Prostate gland (tissue), 2 donors: ENCODE measurements at regions not wholly inside any gene's neighbourhood (a gene's known extent, or its start where the extent isn't known, plus 50 kb on each side); places are given as distances from the start of the nearest gene placed in this dataset.
A peak's percentile ranks its signal among the peaks of the same experiment; 100 is the strongest.
"Not testable (repeated sequence)": the region's sequence is repeated elsewhere in the genome, so short reads cannot be mapped to it uniquely, and the experiment has no call there.

ENCODE experiments used
- DNase-seq: peaks from one replicate; pipeline ENCODE4 v3.0.0-alpha.2; 2019; ENCODE audit warnings: low spot score
- H3K27ac ChIP-seq, 2 donors: fragments of 200-600 bp; sonication (generic); 2 replicates each; pipeline ENCODE4 v1.5.1; 2017 to 2019
- H3K27me3 ChIP-seq: fragments of 200-600 bp; sonication (generic); replicated peaks from 2 replicates; pipeline ENCODE4 v1.5.1; 2019; ENCODE audit not compliant: insufficient read depth
- H3K36me3 ChIP-seq, 2 donors: fragments of 200-600 bp; sonication (generic); 1 replicate in 1 of 2; 2 replicates in 1 of 2; pipeline versions ENCODE4 v1.5.1 to v1.8.1; 2017 to 2019
- H3K4me1 ChIP-seq: fragments of 200-600 bp; sonication (generic); replicated peaks from 2 replicates; pipeline ENCODE4 v1.5.1; 2019
- H3K4me3 ChIP-seq, 2 donors: fragments of 200-600 bp; sonication (generic); 2 replicates each; pipeline ENCODE4 v1.5.1; 2017 to 2019
- H3K9me3 ChIP-seq: fragments of 200-600 bp; sonication (generic); 2 replicates; pipeline ENCODE4 v1.5.1; 2017
- CTCF ChIP-seq, 4 experiments: fragments of 200-600 bp in 2 of 4; fragments of 450-650 bp in 2 of 4; sonication (generic) in 2 of 4; IDR thresholded peaks; 1 replicate in 3 of 4; 2 replicates in 1 of 4; pipeline ENCODE4 v1.5.1; 2016 to 2019; ENCODE audit warnings: antibody characterized with exemption in 4 of 4, mild to moderate bottlenecking in 2 of 4, moderate library complexity in 2 of 4
- POLR2A ChIP-seq: fragments of 450-650 bp; IDR thresholded peaks from one replicate; pipeline ENCODE4 v1.6.1; 2016; ENCODE audit warnings: antibody characterized with exemption, mild to moderate bottlenecking
- POLR2AphosphoS5 ChIP-seq: sonication (generic); formaldehyde crosslinking; IDR thresholded peaks from one replicate; pipeline ENCODE4 v1.6.1; 2017; ENCODE audit warnings: antibody characterized with exemption
- WGBS: methylation state at CpG from one replicate; pipeline ENCODE4 v1.1.5; 2018; 5-methylcytosine and 5-hydroxymethylcytosine counted together
- intact Hi-C: fragments of 100-400 bp; cut with DNase I; formaldehyde crosslinking; loops from one replicate; pipeline ENCODE4 v1.14.2; 2022

GRCh38 chr15:62254137-62254934 lies 89.3 kb upstream of the C2CD4B start:
- DNase-seq = peak; percentile 52
- no peaks in the 10 kb centered on the region for H3K4me1 ChIP-seq
- intact Hi-C loops = no loop called here
- peak; percentile 40 to 73 (median 54) for TF ChIP-seq CTCF (IDR thresholded peaks at IDR 0.05)
- no peak for TF ChIP-seq POLR2A
- no peak for TF ChIP-seq POLR2AphosphoS5
- H3K4me3 ChIP-seq = no peak overlapping the region
- H3K27ac ChIP-seq = no peak overlapping the region
- H3K36me3 ChIP-seq = no peaks in the 10 kb centered on the region
- H3K9me3 ChIP-seq = no peaks in the 10 kb centered on the region
- 32% methylated on average over 11 of the region's 11 CpGs for WGBS
- no peaks in the 10 kb centered on the region for H3K27me3 ChIP-seq

- intact Hi-C loops = not testable (repeated sequence)
Observed at GRCh38 chr15:62256430-62256829, 91.3 kb upstream of the C2CD4B start.

GRCh38 chr15:62257996-62258521 lies 93.0 kb upstream of the C2CD4B start:
- H3K4me3 ChIP-seq = no peak overlapping the region
- intact Hi-C loops = no loop called here
- no peak for TF ChIP-seq CTCF (IDR thresholded peaks at IDR 0.05)
- TF ChIP-seq POLR2AphosphoS5 = no peak
- TF ChIP-seq POLR2A = no peak
- H3K4me1 ChIP-seq = no peaks in the 10 kb centered on the region
- no peaks in the 10 kb centered on the region for H3K27me3 ChIP-seq
- WGBS = 93% methylated on average over 5 of the region's 5 CpGs
- no peak overlapping the region for H3K27ac ChIP-seq
- no peaks in the 10 kb centered on the region for H3K9me3 ChIP-seq
- no peaks in the 10 kb centered on the region for H3K36me3 ChIP-seq
- no peak for DNase-seq

More at GRCh38 chr15:62256430-62256829, 91.3 kb upstream of the C2CD4B start:
- not testable (repeated sequence) for H3K36me3 ChIP-seq, H3K27me3 ChIP-seq, H3K4me1 ChIP-seq, H3K9me3 ChIP-seq, DNase-seq, H3K4me3 ChIP-seq, H3K27ac ChIP-seq
- 87% methylated on average over 2 of the region's 2 CpGs for WGBS

GRCh38 chr15:62262305-62262941 lies 97.3 kb upstream of the C2CD4B start:
- Histone ChIP-seq H3K36me3 (no peaks in the 10 kb centered on the region), H3K27me3 (no peaks in the 10 kb centered on the region), H3K4me1 (no peaks in the 10 kb centered on the region), H3K4me3 (no peak overlapping the region), H3K27ac (no peak overlapping the region), H3K9me3 (no peaks in the 10 kb centered on the region)
- no peak for DNase-seq
- whole genome bisulfite sequencing = 93% methylated on average over 7 of the region's 7 CpGs
- intact Hi-C loops = no loop called here
- TF ChIP-seq CTCF (IDR thresholded peaks at IDR 0.05) (no peak), POLR2AphosphoS5 (no peak), POLR2A (no peak)

- Histone ChIP-seq H3K36me3 (no peaks in the 10 kb centered on the region), H3K27me3 (no peaks in the 10 kb centered on the region), H3K27ac (no peak overlapping the region), H3K4me3 (no peak overlapping the region), H3K9me3 (no peaks in the 10 kb centered on the region), H3K4me1 (no peaks in the 10 kb centered on the region)
- TF ChIP-seq POLR2AphosphoS5 (no peak), POLR2A (no peak), CTCF (IDR thresholded peaks at IDR 0.05) (no peak)
- intact Hi-C loops = no loop called here
- no peak for DNase-seq
Observed at GRCh38 chr15:62264196-62264595, 99.1 kb upstream of the C2CD4B start.
